ENCODE measurements at regions not wholly inside any gene's neighbourhood (a gene's known extent, or its start where the extent isn't known, plus 50 kb on each side); places are given as distances from the start of the nearest gene placed in this dataset.

DNA sequence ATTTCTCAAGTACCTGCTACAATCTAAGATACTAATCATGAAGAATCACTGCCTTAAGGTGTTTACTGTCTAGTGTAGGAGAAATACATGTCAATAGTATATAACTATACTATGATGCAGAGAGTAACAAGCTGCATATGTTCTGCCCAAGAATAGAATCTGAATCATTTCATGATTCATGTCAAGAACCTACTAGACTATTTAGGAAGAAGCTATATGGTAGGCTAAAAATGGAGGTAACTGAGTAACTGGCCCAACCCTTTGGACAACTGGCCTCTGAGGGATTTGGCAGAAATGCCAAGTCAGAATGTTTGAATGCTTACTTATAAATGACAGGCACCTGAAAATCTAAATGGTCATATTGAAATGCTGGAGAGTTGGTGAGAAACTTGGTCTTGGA is 59.9 kb upstream of the DGKG start:
- TF ChIP-seq EZH2 (IDR thresholded peaks at IDR 0.05; ENCODE audit: borderline replicate concordance, low read depth, low read length, severe bottlenecking) (no peak), POLR2AphosphoS5 (IDR thresholded peaks at IDR 0.05; ENCODE audit: insufficient read depth, low read depth, low read length) (no peak), POLR2A (IDR thresholded peaks at IDR 0.05; ENCODE audit: low read depth, low read length) (no peak), JUN (IDR thresholded peaks at IDR 0.05; ENCODE audit: borderline replicate concordance, insufficient read depth, insufficient read length, low read depth) (no peak), MYC (IDR thresholded peaks at IDR 0.05; ENCODE audit: low read depth, low read length) (no peak), FOS (IDR thresholded peaks at IDR 0.05; ENCODE audit: borderline replicate concordance, insufficient read depth, low read length) (no peak)
- TF ChIP-seq, protein P1, sequence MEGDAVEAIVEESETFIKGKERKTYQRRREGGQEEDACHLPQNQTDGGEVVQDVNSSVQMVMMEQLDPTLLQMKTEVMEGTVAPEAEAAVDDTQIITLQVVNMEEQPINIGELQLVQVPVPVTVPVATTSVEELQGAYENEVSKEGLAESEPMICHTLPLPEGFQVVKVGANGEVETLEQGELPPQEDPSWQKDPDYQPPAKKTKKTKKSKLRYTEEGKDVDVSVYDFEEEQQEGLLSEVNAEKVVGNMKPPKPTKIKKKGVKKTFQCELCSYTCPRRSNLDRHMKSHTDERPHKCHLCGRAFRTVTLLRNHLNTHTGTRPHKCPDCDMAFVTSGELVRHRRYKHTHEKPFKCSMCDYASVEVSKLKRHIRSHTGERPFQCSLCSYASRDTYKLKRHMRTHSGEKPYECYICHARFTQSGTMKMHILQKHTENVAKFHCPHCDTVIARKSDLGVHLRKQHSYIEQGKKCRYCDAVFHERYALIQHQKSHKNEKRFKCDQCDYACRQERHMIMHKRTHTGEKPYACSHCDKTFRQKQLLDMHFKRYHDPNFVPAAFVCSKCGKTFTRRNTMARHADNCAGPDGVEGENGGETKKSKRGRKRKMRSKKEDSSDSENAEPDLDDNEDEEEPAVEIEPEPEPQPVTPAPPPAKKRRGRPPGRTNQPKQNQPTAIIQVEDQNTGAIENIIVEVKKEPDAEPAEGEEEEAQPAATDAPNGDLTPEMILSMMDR (IDR thresholded peaks at IDR 0.05; ENCODE audit: extremely low read depth in 1 of 2, insufficient read depth in 1 of 2, low read depth in 1 of 2, low read length in 2 of 2): no peak
